ENCODE measurements at regions not wholly inside any gene's neighbourhood (a gene's known extent, or its start where the extent isn't known, plus 50 kb on each side); places are given as distances from the start of the nearest gene placed in this dataset.

- H3K27ac ChIP-seq, result no peak overlapping the region
- intact Hi-C loops (cut with DNase I; ENCODE audit: low total_unique reads), result no loop called here
- H3K9me3 ChIP-seq, result no peaks in the 10 kb centered on the region
- no peak for TF ChIP-seq POLR2A (IDR thresholded peaks at IDR 0.05)
- no peak for TF ChIP-seq POLR2AphosphoS5 (IDR thresholded peaks at IDR 0.05)
- TF ChIP-seq, protein P1, sequence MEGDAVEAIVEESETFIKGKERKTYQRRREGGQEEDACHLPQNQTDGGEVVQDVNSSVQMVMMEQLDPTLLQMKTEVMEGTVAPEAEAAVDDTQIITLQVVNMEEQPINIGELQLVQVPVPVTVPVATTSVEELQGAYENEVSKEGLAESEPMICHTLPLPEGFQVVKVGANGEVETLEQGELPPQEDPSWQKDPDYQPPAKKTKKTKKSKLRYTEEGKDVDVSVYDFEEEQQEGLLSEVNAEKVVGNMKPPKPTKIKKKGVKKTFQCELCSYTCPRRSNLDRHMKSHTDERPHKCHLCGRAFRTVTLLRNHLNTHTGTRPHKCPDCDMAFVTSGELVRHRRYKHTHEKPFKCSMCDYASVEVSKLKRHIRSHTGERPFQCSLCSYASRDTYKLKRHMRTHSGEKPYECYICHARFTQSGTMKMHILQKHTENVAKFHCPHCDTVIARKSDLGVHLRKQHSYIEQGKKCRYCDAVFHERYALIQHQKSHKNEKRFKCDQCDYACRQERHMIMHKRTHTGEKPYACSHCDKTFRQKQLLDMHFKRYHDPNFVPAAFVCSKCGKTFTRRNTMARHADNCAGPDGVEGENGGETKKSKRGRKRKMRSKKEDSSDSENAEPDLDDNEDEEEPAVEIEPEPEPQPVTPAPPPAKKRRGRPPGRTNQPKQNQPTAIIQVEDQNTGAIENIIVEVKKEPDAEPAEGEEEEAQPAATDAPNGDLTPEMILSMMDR (IDR thresholded peaks at IDR 0.05), result no peak
- no peaks in the 10 kb centered on the region for H3K27me3 ChIP-seq
- no peaks in the 10 kb centered on the region for H3K4me1 ChIP-seq
- H3K4me3 ChIP-seq, result no peak overlapping the region
- no peaks in the 10 kb centered on the region for H3K36me3 ChIP-seq
- DNase-seq (ENCODE audit: low spot score in 2 of 2), result no peak
Measured at GRCh38 chr2:235113854-235114253, 162.0 kb downstream of the SH3BP4 start.

- intact Hi-C loops (cut with DNase I; ENCODE audit: low total_unique reads), result no loop called here
- Histone ChIP-seq H3K9me3 (no peaks in the 10 kb centered on the region), H3K27ac (no peak overlapping the region), H3K27me3 (no peaks in the 10 kb centered on the region), H3K4me3 (no peak overlapping the region), H3K36me3 (no peaks in the 10 kb centered on the region), H3K4me1 (no peaks in the 10 kb centered on the region)
- DNase-seq (ENCODE audit: low spot score in 2 of 2), result no peak
- TF ChIP-seq POLR2AphosphoS5 (IDR thresholded peaks at IDR 0.05) (no peak), POLR2A (IDR thresholded peaks at IDR 0.05) (no peak)
- TF ChIP-seq, protein P1 (IDR thresholded peaks at IDR 0.05), result no peak
Measured at GRCh38 chr2:235114286-235114685, 162.5 kb downstream of the SH3BP4 start.

- H3K4me3 ChIP-seq, result no peak overlapping the region
- TF ChIP-seq, protein P1 (IDR thresholded peaks at IDR 0.05), result no peak
- no peak for TF ChIP-seq POLR2AphosphoS5 (IDR thresholded peaks at IDR 0.05)
- no peak for TF ChIP-seq POLR2A (IDR thresholded peaks at IDR 0.05)
- no peaks in the 10 kb centered on the region for H3K36me3 ChIP-seq
- DNase-seq (ENCODE audit: low spot score in 2 of 2), result no peak
- intact Hi-C loops (cut with DNase I; ENCODE audit: low total_unique reads), result no loop called here
- H3K27ac ChIP-seq, result no peak overlapping the region
- no peaks in the 10 kb centered on the region for H3K4me1 ChIP-seq
- no peaks in the 10 kb centered on the region for H3K27me3 ChIP-seq
- peaks cover 0 to 5% of the 10 kb centered on the region in 2 donors for H3K9me3 ChIP-seq
Measured at GRCh38 chr2:235115521-235115920, 163.7 kb downstream of the SH3BP4 start.

- TF ChIP-seq, protein P1 (IDR thresholded peaks at IDR 0.05), result peak; percentile 73 to 79 (median 78)
- no peak for TF ChIP-seq POLR2AphosphoS5 (IDR thresholded peaks at IDR 0.05)
- no peak for TF ChIP-seq POLR2A (IDR thresholded peaks at IDR 0.05)
- peaks cover 0 to 5% of the 10 kb centered on the region in 2 donors for H3K9me3 ChIP-seq
- intact Hi-C loops (cut with DNase I; ENCODE audit: low total_unique reads), result no loop called here
- no peaks in the 10 kb centered on the region for H3K27me3 ChIP-seq
- no peaks in the 10 kb centered on the region for H3K4me1 ChIP-seq
- no peaks in the 10 kb centered on the region for H3K36me3 ChIP-seq
- no peak overlapping the region for H3K4me3 ChIP-seq
- DNase-seq (ENCODE audit: low spot score in 2 of 2), result no peak
- no peak overlapping the region for H3K27ac ChIP-seq
Measured at GRCh38 chr2:235116885-235117492, 165.2 kb downstream of the SH3BP4 start.

- no peaks in the 10 kb centered on the region for H3K9me3 ChIP-seq
- no peak overlapping the region for H3K27ac ChIP-seq
- intact Hi-C loops (cut with DNase I; ENCODE audit: low total_unique reads), result no loop called here
- TF ChIP-seq, protein P1 (IDR thresholded peaks at IDR 0.05), result no peak
- no peak for TF ChIP-seq POLR2AphosphoS5 (IDR thresholded peaks at IDR 0.05)
- no peak for TF ChIP-seq POLR2A (IDR thresholded peaks at IDR 0.05)
- H3K4me3 ChIP-seq, result no peak overlapping the region
- H3K4me1 ChIP-seq, result no peaks in the 10 kb centered on the region
- DNase-seq (ENCODE audit: low spot score in 2 of 2), result no peak
- no peaks in the 10 kb centered on the region for H3K27me3 ChIP-seq
- no peaks in the 10 kb centered on the region for H3K36me3 ChIP-seq
Measured at GRCh38 chr2:235126768-235127167, 175.0 kb downstream of the SH3BP4 start.

Data from breast epithelium (tissue), 4 donors.